ENCODE measurements at regions not wholly inside any gene's neighbourhood (a gene's known extent, or its start where the extent isn't known, plus 50 kb on each side); places are given as distances from the start of the nearest gene placed in this dataset.
"Not testable (repeated sequence)": the region's sequence is repeated elsewhere in the genome, so short reads cannot be mapped to it uniquely, and the experiment has no call there.

DNA sequence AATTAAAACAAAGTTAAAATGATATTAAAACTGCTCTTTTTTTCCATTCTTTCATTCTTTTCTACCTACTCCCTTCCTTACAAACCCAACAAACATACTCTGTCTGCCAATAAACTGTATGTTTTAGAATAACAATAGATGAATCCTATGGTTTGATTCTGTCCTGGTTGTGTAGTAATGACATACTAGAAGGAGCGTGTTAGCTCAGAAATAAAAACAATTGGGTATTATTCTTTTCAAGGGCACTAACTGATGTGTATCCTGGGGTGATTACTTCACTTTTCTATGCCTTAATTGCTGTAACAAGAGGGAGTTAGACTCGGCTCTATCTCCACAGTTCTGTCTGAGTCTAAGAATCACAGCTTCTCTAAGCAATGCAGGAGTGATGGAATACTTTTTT is 194.4 kb downstream of the GIPC2 start:
- no peak for DNase-seq (ENCODE audit: low spot score)
- intact Hi-C loops (cut with DNase I), result no loop called here

DNA sequence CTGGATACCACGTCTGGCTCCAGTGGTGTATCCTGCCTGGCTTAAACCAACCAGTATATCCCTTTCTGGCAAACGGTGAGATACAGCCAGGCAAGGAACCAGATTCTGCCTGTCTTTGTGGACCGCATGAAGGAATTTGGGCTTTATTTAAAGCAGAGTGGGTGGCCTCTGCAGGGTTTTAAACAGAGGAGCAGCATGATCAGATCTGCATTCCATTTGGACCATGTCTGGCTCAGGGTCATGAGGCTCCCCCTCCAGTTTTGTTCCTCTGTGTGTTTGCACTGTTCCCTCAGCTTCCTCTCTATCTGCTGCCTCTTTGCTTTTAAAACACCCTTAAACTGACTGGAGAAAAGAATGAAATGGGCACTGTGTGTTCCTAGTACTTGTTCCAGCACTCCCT is 195.0 kb downstream of the GIPC2 start:
- DNase-seq (ENCODE audit: low spot score), result no peak

DNA sequence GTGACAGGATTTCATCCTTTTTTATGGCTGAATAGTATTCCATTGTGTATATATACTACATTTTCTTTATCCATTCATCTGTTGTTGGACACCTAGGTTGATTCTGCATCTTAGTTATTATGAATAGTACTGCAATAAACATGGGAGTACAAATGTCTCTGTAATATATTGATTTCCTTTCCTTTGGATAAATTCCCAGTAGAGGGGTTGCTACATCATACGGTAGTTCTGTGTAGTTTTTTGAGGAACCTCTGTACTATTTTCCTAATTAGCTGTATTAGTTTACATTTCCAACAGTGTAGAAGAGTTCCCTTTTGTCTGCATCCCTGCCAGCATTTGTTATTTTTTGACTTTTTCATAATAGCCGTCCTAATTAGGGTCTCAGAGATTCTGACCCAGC is 201.3 kb downstream of the GIPC2 start:
- DNase-seq (ENCODE audit: low spot score), result no peak
- intact Hi-C loops (cut with DNase I), result no loop called here

More for the DNA sequence above, 195.0 kb downstream of the GIPC2 start:
- intact Hi-C loops (cut with DNase I), result no loop called here

DNA sequence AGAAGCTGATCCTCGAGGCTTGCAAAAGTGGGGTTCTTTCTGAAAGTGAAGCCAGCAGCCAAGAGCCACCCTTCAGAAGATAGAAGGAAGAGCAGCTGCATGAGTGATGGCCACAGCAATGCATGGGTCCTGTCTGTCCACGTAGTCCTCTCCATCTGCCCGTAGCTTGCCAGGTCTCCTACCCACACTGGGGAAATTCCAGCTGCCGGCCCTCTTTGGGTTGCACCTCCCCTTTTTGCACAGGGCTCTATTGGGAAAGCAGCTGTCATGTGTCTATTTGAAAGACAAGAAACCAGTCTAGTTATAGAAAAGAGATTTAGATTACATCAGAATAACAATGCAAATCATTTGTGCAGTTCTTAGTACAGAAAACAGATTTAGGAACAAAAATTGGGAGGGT is 204.4 kb downstream of the GIPC2 start:
- no peak for DNase-seq (ENCODE audit: low spot score)
- intact Hi-C loops (cut with DNase I), result loop anchor here (10.0 kb wide), 1 partner anchor 105 kb away; no protein-coding TSS in a partner anchor

DNA sequence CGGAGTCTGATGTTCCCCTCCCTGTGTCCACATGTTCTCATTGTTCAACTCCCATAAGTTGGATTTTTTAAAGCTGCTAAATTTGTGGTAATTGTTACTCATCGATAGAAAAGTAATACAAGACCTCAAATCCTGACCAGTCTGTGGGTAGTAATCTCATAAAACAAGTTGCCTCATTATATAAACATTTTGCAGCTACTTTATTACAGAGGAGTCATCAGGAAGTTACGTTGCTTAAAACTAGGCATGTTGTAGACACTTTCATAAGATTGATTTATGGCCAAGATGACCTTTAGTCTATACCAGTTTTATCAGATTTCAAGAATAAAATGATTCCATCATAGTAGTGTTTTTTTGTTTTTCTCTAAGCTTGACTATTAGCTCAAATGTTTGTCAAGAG is 208.8 kb downstream of the GIPC2 start:
- DNase-seq (ENCODE audit: low spot score), result no peak
- intact Hi-C loops (cut with DNase I), result loop anchor here (10.0 kb wide), 1 partner anchor 110 kb away; no protein-coding TSS in a partner anchor

DNA sequence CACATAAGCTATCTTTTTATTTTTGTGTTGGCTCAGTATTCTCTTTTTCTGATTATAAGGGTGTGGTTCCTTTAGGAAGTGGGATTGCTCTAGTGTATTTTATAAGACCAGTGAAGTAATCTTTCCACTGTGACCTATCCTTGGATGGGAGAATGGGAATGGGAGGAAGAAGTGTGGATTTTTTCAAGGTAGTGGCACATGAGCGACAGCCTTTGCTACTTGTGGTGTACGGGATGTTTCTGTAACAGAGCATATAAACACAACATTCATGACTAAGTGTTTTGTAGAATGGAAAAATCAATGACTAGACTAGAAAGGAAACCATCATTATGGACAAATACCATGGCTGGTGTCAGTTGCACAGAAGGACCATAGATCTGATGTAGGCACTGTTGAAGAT is 209.6 kb downstream of the GIPC2 start:
- DNase-seq (ENCODE audit: low spot score), result no peak
- intact Hi-C loops (cut with DNase I), result loop anchor here (10.0 kb wide), 1 partner anchor 111 kb away; no protein-coding TSS in a partner anchor

DNA sequence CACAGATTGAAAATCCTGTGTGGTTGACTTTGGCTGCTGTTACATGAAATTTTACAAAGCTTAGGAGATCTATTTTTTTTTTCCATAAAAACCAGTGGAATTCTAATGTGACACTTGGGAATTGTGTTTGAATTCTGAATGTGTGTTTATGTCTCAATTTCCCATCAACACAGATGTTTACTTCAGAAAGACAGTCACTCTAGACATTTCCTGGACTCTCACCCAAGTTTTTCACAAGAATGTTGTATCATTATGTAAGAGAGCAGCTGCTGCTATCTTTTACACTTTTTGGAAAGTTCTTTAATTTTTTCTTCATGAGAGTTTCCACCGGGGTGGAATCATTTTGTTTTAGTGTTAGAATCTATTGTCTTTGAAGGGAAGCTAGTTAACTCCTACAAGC is 210.1 kb downstream of the GIPC2 start:
- no peak for DNase-seq (ENCODE audit: low spot score)
- intact Hi-C loops (cut with DNase I), result loop anchor here (10.0 kb wide), 1 partner anchor 111 kb away; no protein-coding TSS in a partner anchor

DNA sequence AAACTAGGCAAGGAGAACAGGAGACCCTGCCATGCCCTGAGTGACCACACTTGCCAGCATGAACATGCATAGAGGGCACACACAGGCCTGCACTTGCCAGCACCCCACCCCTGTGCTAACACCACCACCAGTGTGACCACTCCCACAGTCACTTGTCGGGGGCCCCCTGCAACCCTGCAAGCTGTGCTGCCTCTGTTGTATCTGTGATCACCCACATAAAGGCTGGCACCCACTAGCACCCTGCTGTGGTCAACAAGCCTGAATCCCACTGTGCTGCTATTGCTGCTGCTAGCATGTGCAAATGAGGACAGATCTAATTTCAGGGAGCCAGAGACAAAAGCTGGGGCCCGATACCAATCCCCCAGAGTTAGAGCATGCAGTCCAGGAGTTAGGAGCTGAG is 217.7 kb downstream of the GIPC2 start:
- no peak for DNase-seq (ENCODE audit: low spot score)
- intact Hi-C loops (cut with DNase I), result no loop called here

DNA sequence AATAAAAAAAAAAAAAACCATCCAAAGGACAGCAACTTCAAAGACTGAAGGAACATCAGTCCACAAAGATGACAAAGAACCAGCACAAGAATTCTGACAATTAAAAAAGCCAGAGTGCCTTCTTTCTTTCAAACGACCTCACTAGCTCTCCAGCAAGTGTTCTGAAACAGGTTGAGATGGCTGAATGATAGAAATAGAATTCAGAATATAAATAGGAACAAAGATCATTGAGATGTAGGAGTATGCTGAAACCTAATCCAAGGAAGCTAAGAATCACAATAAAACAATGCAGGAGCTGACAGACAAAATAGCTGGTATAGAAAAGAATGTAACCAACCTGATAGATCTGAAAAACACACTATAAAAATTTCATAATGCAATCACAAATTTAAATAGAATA is 218.2 kb downstream of the GIPC2 start:
- intact Hi-C loops (cut with DNase I), result no loop called here
- DNase-seq (ENCODE audit: low spot score), result no peak

DNA sequence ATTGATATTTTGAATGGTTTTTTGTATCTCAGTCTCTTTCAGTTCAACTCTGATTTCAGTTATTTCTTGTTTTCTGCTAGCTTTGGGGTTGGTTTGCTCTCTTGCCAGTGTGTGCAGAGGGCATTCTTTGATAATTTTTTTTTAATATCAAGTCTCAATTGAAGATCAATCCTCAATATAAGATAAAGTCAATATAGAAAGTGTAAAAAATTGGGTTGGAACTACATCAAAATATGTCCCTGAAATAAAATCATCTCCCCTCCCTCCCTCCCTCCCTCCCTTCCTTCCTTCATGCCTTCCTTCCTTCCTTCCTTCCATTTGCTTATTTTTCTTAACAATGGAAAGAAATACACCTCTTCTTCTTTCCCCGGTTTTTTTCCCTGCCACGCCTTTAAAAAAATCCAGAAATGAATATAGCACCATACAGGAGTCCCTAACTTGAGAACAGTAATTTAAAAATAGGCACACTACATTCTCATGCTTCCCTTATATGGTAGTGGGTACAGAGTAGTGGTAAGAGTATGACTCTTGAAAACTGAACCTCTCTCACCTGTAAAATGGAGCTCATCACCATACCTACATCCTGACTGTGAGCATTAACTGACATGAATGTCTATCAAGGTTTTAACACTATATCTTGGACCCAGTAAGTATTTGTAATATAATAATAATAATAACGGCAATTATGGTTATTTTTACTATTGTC is 221.9 kb downstream of the GIPC2 start:
- intact Hi-C loops (cut with DNase I), result no loop called here
- DNase-seq (ENCODE audit: low spot score), result no peak

DNA sequence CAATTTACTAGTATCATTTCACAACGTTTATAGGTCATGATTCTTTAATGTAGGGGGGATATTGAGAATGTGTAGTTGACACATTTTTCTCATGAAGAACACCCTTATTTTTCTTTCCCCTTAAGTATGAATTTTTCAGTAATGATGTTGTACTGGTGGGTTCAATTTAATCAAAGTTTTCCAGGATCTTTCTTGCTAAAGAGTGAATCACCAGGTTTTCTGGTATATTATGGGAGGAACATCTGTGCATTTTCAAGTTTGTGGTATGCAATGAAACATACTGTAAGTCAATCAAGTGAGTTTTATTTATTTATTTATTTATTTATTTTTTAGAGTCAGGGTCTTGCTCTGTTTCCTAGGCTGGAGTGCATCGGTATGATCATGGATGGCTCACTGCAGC is 221.2 kb upstream of the PTGFR start:
- no peak for DNase-seq (ENCODE audit: low spot score)
- intact Hi-C loops (cut with DNase I), result no loop called here

DNA sequence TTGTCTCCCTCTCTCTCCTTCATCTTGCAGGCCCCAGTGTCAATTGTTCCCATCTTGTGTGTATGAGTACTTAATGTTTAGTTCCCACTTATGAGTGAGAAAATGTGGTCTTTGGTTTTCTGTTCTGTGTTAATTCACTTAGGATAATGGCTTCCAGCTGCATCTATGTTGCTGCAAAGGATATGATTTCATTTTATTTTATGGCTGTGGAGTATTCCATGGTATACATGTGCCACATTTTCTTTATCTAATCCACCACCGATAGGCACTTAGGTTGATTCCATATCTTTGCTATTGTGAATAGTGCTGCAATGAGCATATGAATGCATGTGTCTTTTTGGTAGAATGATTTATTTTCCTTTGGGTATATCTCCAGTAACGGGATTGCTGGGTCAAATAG is 219.4 kb upstream of the PTGFR start:
- DNase-seq (ENCODE audit: low spot score); intact Hi-C loops (cut with DNase I): not testable (repeated sequence)

DNA sequence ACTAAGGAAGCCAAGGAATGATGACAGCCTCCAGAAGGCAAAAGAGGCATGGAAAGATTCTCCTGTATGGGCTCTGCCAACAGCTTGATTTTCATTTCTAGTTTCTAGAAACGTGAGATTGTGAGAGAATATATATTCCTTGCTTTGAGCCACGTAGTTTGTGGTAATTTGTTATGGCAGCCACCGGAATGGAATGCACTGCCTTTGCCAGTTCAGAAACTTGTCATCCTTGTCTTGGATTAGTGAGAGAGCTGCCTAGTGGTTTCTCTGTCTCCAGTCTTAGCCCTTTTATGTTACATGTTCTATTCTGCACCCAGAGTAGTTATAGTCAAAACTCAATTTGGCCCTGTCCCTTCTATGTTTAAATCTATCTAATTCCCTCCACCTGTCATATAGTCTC is 216.0 kb upstream of the PTGFR start:
- no peak for DNase-seq (ENCODE audit: low spot score)
- intact Hi-C loops (cut with DNase I), result no loop called here

DNA sequence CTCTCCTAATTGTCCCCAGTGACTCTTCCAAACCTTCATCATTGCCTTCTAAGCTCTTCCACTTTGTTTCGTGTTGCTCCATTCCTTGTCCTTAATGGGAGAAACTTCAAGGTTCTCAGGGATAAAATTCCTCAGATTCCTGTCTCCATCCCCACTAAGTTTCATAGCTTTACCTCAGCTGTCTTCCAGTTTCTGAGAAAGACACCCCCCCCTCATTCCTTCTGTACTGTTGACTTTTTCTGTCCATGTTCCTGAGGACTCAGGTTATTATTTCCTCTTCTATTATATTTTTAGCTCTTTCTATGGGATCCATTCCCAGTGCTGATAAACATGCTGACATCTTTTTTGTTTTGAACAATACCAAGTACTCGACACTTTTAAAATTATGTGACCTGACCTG is 215.3 kb upstream of the PTGFR start:
- intact Hi-C loops (cut with DNase I), result no loop called here
- DNase-seq (ENCODE audit: low spot score), result no peak

DNA sequence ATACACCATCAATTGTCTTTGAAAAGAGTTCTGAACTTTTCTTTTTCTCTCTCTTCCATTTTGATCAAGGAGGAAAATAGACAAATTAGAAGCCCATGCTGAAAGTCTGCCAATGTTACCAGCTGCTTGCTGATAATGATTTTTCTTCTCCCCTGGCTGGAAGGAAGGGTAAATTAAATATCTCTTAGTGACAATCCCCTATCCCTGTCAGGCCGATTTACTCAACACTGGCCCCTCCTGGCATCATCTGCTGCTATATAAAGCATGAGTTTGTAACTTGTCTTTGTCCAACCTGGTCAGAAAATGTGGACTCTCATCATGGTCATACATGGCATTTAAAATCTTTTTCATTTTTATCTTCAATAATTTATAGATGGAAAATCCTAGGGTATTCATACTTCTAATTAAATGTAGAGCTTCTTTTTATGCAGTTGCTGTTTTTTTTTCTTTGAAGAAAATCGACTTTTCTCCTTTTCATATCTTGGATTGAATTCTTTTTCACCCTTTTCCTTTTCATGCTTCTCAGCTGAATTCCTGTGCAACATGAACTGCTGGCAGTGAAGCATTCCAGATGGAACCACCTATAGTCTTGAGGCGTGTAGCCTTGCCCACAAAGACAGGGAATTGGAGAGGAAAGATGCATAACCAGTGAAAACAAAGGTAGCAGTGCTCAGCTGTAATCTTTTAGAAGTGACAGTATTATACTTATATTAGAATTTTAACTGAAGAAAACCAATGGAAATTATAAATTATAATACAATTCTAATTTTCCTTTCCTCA is 214.7 kb upstream of the PTGFR start:
- intact Hi-C loops (cut with DNase I), result no loop called here
- DNase-seq (ENCODE audit: low spot score), result no peak

DNA sequence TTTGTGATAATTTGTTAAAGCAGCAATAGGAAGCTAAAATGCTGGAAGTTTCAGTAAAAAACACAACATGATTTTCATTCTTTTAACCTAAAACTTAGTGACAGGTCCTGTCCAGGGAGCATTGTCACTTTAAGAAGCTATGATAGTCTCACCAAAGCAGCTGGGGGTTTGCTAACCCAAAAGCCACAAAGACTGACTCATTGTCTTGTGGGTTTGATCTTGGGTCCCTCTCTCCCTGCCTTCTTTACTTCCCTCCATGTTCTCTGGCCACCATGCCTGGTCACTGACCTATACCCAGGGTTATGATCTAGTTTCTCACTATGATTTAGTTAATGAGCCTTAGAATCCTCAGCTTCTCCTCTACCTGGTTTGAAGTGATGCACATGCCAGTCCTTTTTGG is 213.5 kb upstream of the PTGFR start:
- DNase-seq (ENCODE audit: low spot score), result no peak
- intact Hi-C loops (cut with DNase I), result no loop called here

DNA sequence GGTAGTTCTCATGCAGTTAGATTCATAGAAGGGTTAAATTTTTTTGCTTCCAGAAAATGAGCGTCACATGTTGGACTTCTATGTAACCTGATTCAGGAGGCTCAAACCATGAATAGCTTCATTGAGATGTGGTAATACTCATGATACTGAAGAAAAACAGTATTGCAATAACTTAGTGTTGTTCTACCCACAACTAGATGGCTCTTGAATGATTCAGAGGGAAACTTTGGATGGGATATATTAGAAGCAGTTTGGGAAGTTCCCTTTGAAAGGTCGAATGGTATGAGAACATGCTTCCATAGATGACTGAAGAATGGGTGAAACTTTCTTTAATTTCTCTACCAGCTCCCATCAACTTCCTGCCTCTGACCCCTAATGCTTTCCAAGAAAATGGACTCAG is 211.7 kb upstream of the PTGFR start:
- no peak for DNase-seq (ENCODE audit: low spot score)
- intact Hi-C loops (cut with DNase I), result no loop called here

DNA sequence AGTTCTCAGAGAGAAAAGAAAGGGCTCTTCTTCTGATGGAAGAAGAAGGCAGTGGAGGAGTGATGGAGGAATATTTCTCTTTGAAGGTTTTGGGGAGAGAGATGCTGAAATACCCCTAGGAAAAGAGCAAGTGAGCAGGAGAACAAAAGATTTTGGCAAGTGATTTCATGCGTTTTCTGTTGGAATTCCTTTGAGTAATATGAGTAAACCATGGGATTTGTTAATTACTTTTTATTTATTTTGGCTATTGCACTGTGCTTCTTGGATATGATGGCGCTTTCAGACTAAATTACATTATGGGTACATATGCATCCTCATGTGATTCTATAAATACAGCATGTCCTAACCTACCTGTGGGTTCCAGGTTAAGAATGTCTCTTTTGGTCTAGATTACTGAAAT is 210.1 kb upstream of the PTGFR start:
- intact Hi-C loops (cut with DNase I), result no loop called here
- DNase-seq (ENCODE audit: low spot score), result no peak

DNA sequence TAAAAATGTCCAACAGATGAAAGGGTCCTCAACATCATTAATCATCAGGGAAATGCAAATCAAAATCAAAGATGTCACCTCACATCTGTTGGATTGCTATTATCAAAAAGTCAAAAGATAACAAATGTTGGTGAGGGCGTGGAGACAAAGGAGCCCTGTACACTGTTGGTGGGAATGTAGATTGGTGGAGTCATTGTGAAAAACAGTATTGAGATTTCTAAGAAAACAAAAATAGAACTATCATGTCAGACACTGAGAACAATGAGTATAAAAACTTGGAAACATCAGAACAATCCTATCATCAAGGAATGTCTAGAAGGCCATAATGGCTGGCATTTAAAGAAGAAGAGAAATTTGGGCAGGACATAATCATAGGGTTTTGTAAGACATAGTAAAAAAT is 209.2 kb upstream of the PTGFR start:
- DNase-seq (ENCODE audit: low spot score), result no peak
- intact Hi-C loops (cut with DNase I), result no loop called here

DNA sequence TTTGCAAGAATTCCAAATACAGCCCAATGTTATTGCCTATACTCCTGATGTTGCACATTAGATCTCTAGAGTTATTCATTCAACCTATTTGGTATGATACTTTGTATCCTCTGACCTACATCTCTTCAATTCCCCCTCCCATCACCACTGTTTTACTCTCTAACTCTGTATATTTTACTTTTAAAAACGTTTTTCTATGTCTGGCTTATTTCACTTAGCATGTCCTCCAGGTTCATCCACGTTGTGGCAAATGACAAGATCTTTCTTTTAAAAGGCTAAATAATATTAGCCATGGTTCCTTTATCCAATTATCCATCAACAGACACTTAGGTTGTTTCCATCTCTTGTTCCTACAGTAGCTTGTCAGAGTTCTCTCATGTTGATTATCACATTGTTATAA is 207.1 kb upstream of the PTGFR start:
- intact Hi-C loops (cut with DNase I), result no loop called here
- DNase-seq (ENCODE audit: low spot score), result no peak

DNA sequence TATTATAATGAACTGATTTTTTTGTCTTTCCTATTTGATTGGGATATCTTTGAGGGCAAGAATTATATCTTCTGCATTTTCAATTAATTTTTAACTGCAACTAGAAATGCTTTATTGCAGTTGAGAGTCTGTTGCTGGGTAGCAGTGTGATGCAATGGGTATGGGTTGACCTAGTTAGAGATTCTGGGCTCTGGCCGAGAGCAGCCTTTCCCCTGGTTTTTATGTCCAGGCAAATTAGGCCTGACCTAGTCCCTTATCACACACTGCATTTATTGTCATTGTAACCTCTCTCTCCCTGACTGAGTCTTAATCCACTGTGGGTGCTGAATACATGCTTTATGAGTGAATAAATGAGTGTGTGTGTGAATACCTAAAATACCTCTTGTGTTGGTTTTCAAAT is 206.4 kb upstream of the PTGFR start:
- intact Hi-C loops (cut with DNase I), result no loop called here
- no peak for DNase-seq (ENCODE audit: low spot score)

Measured in cardiac septum (tissue), 1 donor.